ENCODE measurements at regions not wholly inside any gene's neighbourhood (a gene's known extent, or its start where the extent isn't known, plus 50 kb on each side); places are given as distances from the start of the nearest gene placed in this dataset.

DNA sequence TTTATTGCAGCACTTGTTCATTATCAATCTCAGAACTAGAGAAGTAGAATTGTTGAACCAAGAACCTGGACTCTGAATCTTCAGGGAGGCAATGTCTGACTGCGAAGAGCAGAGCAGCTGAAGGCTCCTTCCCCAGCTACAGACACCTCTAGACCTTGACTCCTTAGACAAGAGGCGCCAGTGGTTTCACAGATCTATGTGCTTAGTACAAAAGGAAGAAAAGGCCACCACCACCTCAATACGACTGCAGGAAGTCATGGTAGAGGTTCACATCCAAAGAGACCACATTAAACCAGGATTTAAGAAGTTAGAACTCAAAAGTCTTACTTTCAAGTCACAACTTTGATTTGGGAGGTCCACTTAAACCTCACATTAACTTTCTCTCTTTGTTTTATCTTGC is 158.1 kb upstream of the VRK2 start:
- Histone ChIP-seq H3K4me3 (no peak overlapping the region), H4K20me1 (ENCODE audit: insufficient read depth, poor library complexity, severe bottlenecking) (no peaks in the 10 kb centered on the region), H3K27ac (no peak overlapping the region), H3K4me1 (ENCODE audit: insufficient read depth) (peaks cover 22% of the 10 kb centered on the region), H3K4me2 (no peak overlapping the region), H3K9me3 (ENCODE audit: low read depth) (no peaks in the 10 kb centered on the region), H3K9me2 (replicated peaks; ENCODE audit: insufficient read depth) (no peaks in the 10 kb centered on the region), H3K79me2 (no peaks in the 10 kb centered on the region), H3K27me3 (no peaks in the 10 kb centered on the region), H3K36me3 (replicated peaks; ENCODE audit: insufficient read depth, low read depth) (no peaks in the 10 kb centered on the region), H2AFZ (no peak overlapping the region)
- TF ChIP-seq, protein P1, sequence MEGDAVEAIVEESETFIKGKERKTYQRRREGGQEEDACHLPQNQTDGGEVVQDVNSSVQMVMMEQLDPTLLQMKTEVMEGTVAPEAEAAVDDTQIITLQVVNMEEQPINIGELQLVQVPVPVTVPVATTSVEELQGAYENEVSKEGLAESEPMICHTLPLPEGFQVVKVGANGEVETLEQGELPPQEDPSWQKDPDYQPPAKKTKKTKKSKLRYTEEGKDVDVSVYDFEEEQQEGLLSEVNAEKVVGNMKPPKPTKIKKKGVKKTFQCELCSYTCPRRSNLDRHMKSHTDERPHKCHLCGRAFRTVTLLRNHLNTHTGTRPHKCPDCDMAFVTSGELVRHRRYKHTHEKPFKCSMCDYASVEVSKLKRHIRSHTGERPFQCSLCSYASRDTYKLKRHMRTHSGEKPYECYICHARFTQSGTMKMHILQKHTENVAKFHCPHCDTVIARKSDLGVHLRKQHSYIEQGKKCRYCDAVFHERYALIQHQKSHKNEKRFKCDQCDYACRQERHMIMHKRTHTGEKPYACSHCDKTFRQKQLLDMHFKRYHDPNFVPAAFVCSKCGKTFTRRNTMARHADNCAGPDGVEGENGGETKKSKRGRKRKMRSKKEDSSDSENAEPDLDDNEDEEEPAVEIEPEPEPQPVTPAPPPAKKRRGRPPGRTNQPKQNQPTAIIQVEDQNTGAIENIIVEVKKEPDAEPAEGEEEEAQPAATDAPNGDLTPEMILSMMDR (IDR thresholded peaks at IDR 0.05; ENCODE audit: poor library complexity) = no peak
- TF ChIP-seq EZH2 (IDR thresholded peaks at IDR 0.05; ENCODE audit: borderline replicate concordance) (no peak), EZH2phosphoT487 (IDR thresholded peaks at IDR 0.05; ENCODE audit: low read depth, severe bottlenecking, unreplicated experiment) (no peak)
- DNase-seq (ENCODE audit: low spot score) = no peak
- WGBS (ENCODE audit: low lambda C conversion rate, missing lambda C conversion rate) = 91% methylated on average over 3 of the region's 3 CpGs

DNA sequence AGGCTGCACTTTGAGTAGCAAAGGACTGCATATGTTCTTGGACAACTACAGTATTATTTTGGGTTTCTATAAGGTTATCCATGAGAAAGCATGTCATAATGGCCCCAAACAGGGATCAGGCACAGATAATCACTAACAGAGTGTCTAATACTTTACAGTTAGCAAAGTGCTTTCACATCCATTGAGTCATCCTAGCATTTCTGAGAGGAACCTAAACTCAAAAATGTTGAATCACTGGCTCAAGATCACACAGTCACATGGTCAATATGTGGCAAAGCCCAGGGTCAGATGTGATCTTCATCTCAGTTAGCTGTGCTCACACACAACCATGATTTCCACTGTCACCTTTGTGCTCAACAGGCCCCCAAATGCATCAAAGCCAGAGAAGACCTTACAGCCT is 156.1 kb upstream of the VRK2 start:
- no peaks in the 10 kb centered on the region for H3K36me3 ChIP-seq (replicated peaks; ENCODE audit: insufficient read depth, low read depth)
- no peak overlapping the region for H2AFZ ChIP-seq
- H3K27me3 ChIP-seq = no peaks in the 10 kb centered on the region
- no peaks in the 10 kb centered on the region for H4K20me1 ChIP-seq (ENCODE audit: insufficient read depth, poor library complexity, severe bottlenecking)
- H3K79me2 ChIP-seq = no peaks in the 10 kb centered on the region
- TF ChIP-seq EZH2 (IDR thresholded peaks at IDR 0.05; ENCODE audit: borderline replicate concordance) (no peak), EZH2phosphoT487 (IDR thresholded peaks at IDR 0.05; ENCODE audit: low read depth, severe bottlenecking, unreplicated experiment) (no peak)
- TF ChIP-seq, protein P1 (IDR thresholded peaks at IDR 0.05; ENCODE audit: poor library complexity) = no peak
- no peaks in the 10 kb centered on the region for H3K9me3 ChIP-seq (ENCODE audit: low read depth)
- peak; percentile 26 for DNase-seq (ENCODE audit: low spot score)
- H3K9me2 ChIP-seq (replicated peaks; ENCODE audit: insufficient read depth) = no peaks in the 10 kb centered on the region
- no peak overlapping the region for H3K27ac ChIP-seq
- H3K4me2 ChIP-seq = no peak overlapping the region
- H3K4me1 ChIP-seq (ENCODE audit: insufficient read depth) = peaks cover 22% of the 10 kb centered on the region
- H3K4me3 ChIP-seq = no peak overlapping the region

DNA sequence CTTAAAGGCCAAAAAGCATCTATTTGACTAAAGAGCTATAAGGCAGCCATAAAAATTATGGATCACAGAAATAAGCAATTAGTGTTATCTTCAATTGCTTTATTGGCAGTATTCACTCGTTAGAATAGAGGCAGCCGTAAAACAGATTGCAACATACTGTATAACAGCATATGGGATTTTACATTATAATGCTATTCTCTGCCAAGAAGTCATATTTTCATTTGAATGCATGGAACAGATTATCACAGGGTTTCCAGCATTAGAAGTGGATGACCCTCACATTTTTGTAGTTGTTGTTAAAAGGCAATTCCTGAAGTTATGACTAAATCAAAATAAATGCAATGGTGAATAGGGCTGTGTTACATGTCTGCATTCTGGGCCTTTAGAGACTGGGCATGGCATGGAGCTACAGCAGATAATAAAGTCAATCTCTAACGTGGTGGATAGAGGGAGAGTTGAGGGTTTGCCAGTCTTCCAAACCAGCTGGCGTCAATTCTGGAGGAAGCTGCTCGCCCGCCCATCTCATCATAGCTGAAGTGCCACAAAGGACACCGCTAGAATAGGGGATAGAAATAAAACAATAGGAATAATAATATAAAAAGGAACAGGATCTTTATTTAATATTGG is 155.4 kb upstream of the VRK2 start:
- no peaks in the 10 kb centered on the region for H3K9me3 ChIP-seq (ENCODE audit: low read depth)
- no peaks in the 10 kb centered on the region for H3K79me2 ChIP-seq
- no peaks in the 10 kb centered on the region for H3K9me2 ChIP-seq (replicated peaks; ENCODE audit: insufficient read depth)
- WGBS (ENCODE audit: low lambda C conversion rate, missing lambda C conversion rate) = 83% methylated on average over 7 of the region's 7 CpGs
- no peak overlapping the region for H3K27ac ChIP-seq
- no peak overlapping the region for H3K4me3 ChIP-seq
- no peak overlapping the region for H2AFZ ChIP-seq
- TF ChIP-seq, protein P1 (IDR thresholded peaks at IDR 0.05; ENCODE audit: poor library complexity) = no peak
- TF ChIP-seq EZH2 (IDR thresholded peaks at IDR 0.05; ENCODE audit: borderline replicate concordance) (no peak), EZH2phosphoT487 (IDR thresholded peaks at IDR 0.05; ENCODE audit: low read depth, severe bottlenecking, unreplicated experiment) (no peak)
- no peak overlapping the region for H3K4me2 ChIP-seq
- no peak for DNase-seq (ENCODE audit: low spot score)
- no peaks in the 10 kb centered on the region for H3K36me3 ChIP-seq (replicated peaks; ENCODE audit: insufficient read depth, low read depth)
- no peaks in the 10 kb centered on the region for H3K27me3 ChIP-seq
- H4K20me1 ChIP-seq (ENCODE audit: insufficient read depth, poor library complexity, severe bottlenecking) = no peaks in the 10 kb centered on the region
- H3K4me1 ChIP-seq (ENCODE audit: insufficient read depth) = peaks cover 22% of the 10 kb centered on the region

DNA sequence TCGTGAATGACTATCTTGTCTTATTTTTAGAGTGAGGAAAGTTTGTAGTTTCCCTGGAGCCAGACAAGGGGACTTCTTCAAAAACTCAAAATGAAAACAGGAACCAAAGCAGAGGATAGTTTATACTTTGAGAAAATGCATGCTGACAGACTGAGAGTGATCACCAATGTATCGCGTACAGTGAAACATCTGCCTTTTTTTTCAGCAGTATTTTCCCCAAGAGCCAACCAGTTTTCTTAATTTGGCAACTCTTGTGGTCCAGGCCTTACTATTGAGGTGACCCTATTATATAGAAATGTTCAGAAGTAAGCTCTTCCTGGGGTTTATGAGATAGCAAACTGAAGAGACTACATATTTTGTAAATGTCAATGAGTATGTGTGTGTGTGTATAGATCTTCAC is 153.7 kb upstream of the VRK2 start:
- no peaks in the 10 kb centered on the region for H3K36me3 ChIP-seq (replicated peaks; ENCODE audit: insufficient read depth, low read depth)
- no peaks in the 10 kb centered on the region for H3K27me3 ChIP-seq
- no peaks in the 10 kb centered on the region for H3K9me2 ChIP-seq (replicated peaks; ENCODE audit: insufficient read depth)
- H3K4me2 ChIP-seq = no peak overlapping the region
- H2AFZ ChIP-seq = no peak overlapping the region
- TF ChIP-seq, protein P1 (IDR thresholded peaks at IDR 0.05; ENCODE audit: poor library complexity) = no peak
- TF ChIP-seq EZH2 (IDR thresholded peaks at IDR 0.05; ENCODE audit: borderline replicate concordance) (no peak), EZH2phosphoT487 (IDR thresholded peaks at IDR 0.05; ENCODE audit: low read depth, severe bottlenecking, unreplicated experiment) (no peak)
- H3K9me3 ChIP-seq (ENCODE audit: low read depth) = no peaks in the 10 kb centered on the region
- H3K4me1 ChIP-seq (ENCODE audit: insufficient read depth) = peaks cover 22% of the 10 kb centered on the region
- WGBS (ENCODE audit: low lambda C conversion rate, missing lambda C conversion rate) = 73% methylated on average over 3 of the region's 3 CpGs
- peak overlapping the region; percentile 17 for H3K27ac ChIP-seq
- no peak overlapping the region for H3K4me3 ChIP-seq
- H4K20me1 ChIP-seq (ENCODE audit: insufficient read depth, poor library complexity, severe bottlenecking) = no peaks in the 10 kb centered on the region
- no peaks in the 10 kb centered on the region for H3K79me2 ChIP-seq
- no peak for DNase-seq (ENCODE audit: low spot score)

Data from hepatocyte (in vitro differentiated cells).